ENCODE measurements at regions not wholly inside any gene's neighbourhood (a gene's known extent, or its start where the extent isn't known, plus 50 kb on each side); places are given as distances from the start of the nearest gene placed in this dataset.
"Not testable (repeated sequence)": the region's sequence is repeated elsewhere in the genome, so short reads cannot be mapped to it uniquely, and the experiment has no call there.

- TF ChIP-seq CTCF (IDR thresholded peaks at IDR 0.05 in 8 of 11, conservative IDR thresholded peaks at IDR 0.05 in 3 of 11); POLR2A (IDR thresholded peaks at IDR 0.05); POLR2AphosphoS5 (IDR thresholded peaks at IDR 0.05): not testable (repeated sequence)
These were observed 799.1 kb upstream of the HTR2C start for GRCh38 chrX:113784754-113785153.
